Fibroblast of villous mesenchyme (primary cell): ENCODE measurements at regions not wholly inside any gene's neighbourhood (a gene's known extent, or its start where the extent isn't known, plus 50 kb on each side); places are given as distances from the start of the nearest gene placed in this dataset.

ENCODE experiments used
- DNase-seq: peaks from one replicate; pipeline ENCODE4 v3.0.0-alpha.2; 2010; ENCODE audit warnings: low read depth
- H3K4me3 ChIP-seq: 2 replicates; pipeline ENCODE4 v1.5.1; 2011; ENCODE audit warnings: low read depth, mild to moderate bottlenecking, low read length
- TF ChIP-seq, protein P1 (sequence below): IDR thresholded peaks from 2 replicates; pipeline ENCODE4 v1.5.1; 2012; ENCODE audit warnings: low read depth, mild to moderate bottlenecking, low read length; ENCODE audit not compliant: insufficient read depth

DNA sequence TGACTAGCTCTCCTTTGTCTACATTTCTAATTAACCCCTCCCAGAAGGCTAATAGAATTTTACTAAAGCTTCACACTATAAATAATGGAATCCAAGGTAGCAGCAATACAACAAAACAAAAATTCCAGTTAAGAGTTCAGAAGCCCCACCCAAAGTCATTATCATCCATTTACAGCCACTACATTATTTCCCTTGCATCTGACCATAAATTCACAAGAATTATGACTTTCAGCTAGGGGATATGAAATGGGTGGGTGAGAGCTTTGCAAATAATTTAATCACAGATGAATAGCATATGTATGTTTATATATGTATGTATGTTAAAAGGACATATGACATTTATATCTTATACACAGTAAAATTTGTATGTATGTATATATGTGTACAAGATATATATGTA lies 65.3 kb upstream of the PTGDR start:
- no peak overlapping the region for H3K4me3 ChIP-seq
- TF ChIP-seq, protein P1, sequence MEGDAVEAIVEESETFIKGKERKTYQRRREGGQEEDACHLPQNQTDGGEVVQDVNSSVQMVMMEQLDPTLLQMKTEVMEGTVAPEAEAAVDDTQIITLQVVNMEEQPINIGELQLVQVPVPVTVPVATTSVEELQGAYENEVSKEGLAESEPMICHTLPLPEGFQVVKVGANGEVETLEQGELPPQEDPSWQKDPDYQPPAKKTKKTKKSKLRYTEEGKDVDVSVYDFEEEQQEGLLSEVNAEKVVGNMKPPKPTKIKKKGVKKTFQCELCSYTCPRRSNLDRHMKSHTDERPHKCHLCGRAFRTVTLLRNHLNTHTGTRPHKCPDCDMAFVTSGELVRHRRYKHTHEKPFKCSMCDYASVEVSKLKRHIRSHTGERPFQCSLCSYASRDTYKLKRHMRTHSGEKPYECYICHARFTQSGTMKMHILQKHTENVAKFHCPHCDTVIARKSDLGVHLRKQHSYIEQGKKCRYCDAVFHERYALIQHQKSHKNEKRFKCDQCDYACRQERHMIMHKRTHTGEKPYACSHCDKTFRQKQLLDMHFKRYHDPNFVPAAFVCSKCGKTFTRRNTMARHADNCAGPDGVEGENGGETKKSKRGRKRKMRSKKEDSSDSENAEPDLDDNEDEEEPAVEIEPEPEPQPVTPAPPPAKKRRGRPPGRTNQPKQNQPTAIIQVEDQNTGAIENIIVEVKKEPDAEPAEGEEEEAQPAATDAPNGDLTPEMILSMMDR, result no peak
- DNase-seq, result no peak

DNA sequence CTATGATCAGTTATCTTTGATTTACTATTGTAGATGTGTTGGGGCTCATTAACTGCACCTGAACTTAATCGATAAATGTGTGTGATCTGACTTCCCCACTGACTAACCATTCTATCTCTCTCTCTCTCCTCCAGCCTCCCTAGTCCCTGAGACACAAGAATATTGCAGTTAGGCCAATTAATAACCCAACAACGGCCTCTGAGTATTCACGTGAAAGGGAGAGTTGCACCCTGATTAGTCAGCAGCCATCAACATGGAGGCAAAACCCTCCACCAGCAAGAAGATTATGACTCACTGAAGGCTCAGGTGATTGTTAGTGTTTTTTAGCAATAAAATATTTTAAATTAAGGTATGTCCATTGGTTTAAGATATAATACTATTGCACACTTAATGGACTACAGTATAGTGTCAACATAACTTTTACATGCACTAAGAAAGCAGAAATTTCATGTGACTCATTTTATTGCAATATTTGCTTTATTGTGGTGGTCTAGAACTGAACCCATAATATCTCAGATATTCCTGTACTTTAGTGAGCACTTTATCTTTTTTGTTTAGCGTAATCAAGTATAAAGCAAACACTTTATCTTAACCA lies 77.1 kb upstream of the PTGDR start:
- TF ChIP-seq, protein P1, result no peak
- H3K4me3 ChIP-seq, result no peak overlapping the region
- no peak for DNase-seq

DNA sequence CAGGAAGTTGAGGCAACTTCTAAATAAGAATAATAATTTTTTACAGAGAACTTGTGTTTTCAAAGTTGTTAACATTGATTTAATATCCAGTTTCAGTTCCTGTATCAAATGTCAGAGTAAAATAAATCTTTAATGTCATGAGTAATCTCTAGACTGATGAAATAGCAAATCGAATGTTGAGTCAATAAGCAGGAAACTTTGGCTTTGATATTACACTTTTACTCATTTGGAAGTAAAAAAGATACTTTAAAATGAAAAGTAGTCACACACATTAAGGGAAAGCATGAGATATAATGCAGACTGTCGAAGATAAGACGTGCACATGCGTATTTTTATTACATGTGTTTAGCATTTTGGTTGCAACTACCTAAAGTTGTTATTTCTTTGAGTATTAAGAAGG lies 78.2 kb upstream of the PTGDR start:
- no peak for DNase-seq
- no peak overlapping the region for H3K4me3 ChIP-seq
- TF ChIP-seq, protein P1, result no peak

DNA sequence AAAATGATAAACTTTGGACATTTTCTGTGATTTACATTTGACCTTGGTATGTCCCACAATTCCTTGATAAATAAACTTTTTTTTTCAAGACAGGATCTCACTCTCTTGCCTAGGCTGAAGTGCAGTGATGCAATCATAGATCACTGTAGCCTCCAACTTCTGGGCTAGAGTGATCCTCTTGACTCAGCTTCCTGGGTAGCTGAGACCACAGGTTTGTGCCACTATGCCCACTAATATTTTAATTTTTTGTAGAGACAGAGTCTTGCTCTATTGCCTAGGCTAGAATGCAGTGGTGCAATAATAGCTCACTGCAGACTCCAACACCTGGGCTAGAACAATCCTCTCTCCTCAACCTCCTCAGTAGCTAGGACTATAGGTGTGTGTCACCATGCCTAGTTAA lies 79.1 kb upstream of the PTGDR start:
- TF ChIP-seq, protein P1, result no peak
- no peak for DNase-seq
- no peak overlapping the region for H3K4me3 ChIP-seq

DNA sequence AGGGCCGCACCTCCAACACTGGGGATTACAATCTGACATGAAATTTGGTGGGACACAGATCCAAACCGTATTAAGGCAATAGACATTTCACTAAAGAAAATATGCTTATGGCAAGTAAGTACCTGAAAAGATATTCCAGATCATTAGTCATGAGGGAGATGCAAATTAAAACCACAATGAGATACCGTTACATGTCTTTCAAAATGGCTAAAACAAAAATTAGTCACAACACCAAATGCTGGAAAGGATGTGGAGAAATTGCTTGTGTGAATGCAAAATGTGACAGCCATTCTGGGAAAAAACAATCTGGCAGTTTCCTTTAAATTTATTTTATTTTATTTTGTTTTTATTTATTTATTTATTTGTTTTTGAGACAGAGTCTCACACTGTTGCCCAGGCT lies 82.3 kb upstream of the PTGDR start:
- H3K4me3 ChIP-seq, result no peak overlapping the region
- TF ChIP-seq, protein P1, result no peak
- DNase-seq, result no peak

DNA sequence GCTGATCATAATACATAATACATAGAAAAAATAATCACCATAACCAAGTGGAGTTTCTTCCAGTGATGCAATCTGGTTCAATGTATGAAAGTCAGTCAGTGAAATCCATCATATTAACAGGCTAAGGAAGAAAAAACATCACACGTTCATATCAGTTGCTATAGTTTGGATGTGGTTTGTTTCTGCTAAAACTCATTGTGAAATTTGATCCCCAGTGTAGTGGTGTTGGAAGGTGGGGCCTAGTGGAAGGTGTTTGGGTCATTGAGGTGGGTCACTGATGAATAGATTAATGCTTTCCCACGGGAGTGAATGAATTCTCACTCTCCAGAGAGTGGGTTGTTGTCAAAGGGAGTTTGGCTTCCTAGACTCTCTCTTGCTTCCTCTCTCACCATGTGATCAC lies 84.6 kb upstream of the PTGDR start:
- TF ChIP-seq, protein P1, result no peak
- DNase-seq, result no peak
- no peak overlapping the region for H3K4me3 ChIP-seq

DNA sequence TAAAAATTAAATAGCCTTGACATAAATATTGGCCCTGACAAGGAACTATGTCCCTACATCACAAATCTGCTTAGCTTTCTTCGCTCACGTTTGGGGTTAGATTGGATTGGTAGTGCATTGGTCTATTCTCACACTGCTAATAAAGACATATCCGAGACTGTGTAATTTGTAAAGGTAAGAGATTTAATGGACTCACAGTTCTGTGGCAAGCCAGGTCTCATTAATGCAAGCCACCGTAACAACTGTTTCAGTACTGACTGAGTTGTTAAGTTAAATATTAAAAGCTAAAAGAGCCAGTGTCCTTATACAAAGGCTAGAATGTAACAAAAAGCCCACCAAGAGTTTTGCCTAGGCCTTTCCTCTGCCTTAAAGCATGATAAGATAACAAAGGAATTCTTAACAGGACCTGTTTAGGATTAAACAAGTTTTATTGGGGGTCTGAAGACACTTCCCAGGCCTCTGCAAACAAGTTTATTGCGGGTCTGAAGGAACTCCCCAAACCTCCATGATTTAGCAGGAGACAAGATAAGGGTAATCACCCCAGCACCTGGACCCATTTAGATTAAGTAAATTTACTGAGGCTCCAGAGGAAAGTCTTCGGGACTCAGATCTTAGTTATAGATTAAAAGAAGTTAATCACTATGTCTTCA lies 88.2 kb upstream of the PTGDR start:
- H3K4me3 ChIP-seq, result no peak overlapping the region
- TF ChIP-seq, protein P1, result no peak
- no peak for DNase-seq
